ENCODE measurements at regions not wholly inside any gene's neighbourhood (a gene's known extent, or its start where the extent isn't known, plus 50 kb on each side); places are given as distances from the start of the nearest gene placed in this dataset.

DNA sequence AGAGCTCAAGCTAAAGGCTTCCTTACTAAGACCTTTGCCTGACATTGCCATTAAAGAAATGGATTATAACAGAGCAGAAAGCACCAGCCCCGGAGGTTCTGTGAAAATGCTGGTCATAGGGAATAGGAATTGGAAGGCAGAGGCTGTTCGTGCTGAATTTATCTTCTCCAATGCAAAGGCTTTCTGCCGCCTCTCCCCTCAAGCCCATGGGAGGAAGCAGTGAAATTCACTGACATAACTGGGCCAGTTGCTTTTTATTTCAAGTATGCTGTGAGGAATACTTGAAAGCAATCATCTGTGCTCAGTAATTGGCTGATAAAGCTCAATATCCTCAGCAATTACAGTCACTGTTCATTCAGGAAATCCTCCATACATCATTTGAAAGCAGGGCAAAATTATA lies 85.4 kb upstream of the LINC00305 start:
- TF ChIP-seq, protein P1, sequence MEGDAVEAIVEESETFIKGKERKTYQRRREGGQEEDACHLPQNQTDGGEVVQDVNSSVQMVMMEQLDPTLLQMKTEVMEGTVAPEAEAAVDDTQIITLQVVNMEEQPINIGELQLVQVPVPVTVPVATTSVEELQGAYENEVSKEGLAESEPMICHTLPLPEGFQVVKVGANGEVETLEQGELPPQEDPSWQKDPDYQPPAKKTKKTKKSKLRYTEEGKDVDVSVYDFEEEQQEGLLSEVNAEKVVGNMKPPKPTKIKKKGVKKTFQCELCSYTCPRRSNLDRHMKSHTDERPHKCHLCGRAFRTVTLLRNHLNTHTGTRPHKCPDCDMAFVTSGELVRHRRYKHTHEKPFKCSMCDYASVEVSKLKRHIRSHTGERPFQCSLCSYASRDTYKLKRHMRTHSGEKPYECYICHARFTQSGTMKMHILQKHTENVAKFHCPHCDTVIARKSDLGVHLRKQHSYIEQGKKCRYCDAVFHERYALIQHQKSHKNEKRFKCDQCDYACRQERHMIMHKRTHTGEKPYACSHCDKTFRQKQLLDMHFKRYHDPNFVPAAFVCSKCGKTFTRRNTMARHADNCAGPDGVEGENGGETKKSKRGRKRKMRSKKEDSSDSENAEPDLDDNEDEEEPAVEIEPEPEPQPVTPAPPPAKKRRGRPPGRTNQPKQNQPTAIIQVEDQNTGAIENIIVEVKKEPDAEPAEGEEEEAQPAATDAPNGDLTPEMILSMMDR (conservative IDR thresholded peaks at IDR 0.05) = no peak
- no peak for TF ChIP-seq EZH2 (IDR thresholded peaks at IDR 0.05; ENCODE audit: low read depth)

All from PC-9 (cell line).